GM04504 (cell line): ENCODE measurements at regions not wholly inside any gene's neighbourhood (a gene's known extent, or its start where the extent isn't known, plus 50 kb on each side); places are given as distances from the start of the nearest gene placed in this dataset.
"Not testable (repeated sequence)": the region's sequence is repeated elsewhere in the genome, so short reads cannot be mapped to it uniquely, and the experiment has no call there.

Source experiments
- DNase-seq: peaks from one replicate; pipeline ENCODE4 v3.0.0-alpha.2; 2012; ENCODE audit warnings: low read depth

DNA sequence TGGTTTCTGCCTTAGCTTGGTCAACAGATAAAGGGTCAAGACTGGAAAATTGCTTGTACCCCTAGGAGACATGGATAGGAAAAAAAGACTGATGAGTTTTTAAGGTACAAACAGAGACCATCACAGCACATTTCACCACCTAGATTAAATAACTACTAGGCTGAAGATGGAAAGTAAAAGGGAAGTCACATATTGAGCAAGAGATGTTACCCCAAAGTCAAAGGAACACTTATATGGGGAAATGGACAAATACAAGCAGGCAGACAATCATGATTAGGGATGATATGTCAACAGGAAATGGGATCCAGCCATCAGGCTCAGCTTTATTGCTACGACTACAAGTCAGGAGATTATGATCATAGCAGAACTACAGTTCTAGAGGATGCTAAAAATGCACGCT lies 1643.1 kb upstream of the CELF4 start:
- no peak for DNase-seq

DNA sequence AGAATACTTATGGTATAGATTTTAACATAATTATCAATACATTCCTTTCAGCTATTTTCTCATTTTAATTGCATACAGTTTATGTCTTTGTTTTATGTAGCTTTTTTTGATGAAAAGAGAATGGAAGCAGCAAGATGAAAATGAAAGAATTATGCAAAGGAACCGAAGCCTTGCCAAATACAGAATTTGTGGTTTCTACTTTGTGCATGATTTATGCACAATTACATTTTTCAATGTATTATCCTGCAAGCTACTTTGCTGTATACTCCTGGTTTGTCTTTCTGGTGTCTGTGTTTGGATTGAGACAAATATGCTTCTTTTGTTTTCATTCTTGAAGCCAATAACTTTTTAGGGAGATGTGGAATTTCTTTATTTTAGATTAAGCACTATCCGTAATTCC lies 1642.6 kb upstream of the CELF4 start:
- DNase-seq: no peak

DNA sequence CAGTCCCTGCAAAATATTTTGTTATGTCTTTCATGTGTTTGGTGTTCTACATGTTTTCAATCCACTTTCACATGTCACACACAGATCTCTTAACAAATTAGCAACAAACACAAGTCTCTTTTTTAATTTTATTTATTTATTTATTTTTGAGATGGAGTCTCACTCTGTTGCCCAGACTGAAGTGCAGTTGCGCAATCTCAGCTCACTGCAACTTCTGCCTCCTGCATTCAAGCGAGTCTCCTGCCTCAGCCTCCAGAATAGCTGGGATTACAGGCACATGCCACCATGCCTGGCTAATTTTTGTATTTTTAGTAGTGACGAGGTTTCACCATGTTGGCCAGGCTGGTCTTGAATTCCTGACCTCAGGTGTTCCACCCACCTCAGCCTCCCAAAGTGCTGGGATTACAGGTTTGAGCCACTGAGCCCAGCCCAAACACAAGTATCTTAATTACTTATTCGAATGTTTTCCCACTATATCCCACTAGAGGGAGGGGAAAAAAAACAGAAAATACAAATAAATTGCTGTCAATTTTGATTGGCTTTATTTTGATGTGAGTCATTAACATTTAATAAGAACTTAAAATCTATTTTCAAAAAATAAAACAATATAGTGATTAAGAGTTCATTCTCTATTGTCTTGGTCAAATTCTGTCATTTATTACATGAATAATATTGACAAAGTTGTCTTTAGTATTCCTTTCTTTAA lies 1641.0 kb upstream of the CELF4 start:
- DNase-seq: not testable (repeated sequence)

DNA sequence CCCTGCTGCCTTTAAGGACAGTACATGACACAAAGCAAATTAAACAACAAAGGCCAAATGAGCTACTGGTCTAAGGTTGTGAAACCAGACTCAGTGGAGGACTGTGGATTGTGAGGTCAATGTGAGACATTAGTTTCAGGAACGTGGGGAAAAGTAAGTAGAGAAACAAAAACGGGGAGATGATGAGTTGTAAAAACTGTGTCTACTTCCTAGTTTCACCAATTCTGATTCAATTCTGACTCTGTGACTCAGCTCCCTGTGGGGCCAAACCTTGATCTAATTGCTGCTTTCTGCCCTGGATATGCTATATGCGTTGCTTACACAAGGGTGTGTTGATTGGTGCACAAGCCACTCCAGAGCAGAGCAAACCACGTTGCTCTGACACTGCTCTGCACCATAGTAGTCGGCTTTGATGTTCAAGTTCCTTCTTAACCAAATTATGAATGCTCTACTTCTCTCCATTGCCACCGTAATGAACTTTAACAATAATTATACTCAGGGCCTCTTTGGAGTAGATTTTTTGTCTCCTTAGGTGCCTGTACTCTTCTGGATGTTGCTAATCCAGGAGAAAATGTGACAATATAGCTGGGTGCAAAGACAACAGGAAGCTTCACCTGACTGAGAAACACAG lies 1640.1 kb upstream of the CELF4 start:
- DNase-seq: no peak

DNA sequence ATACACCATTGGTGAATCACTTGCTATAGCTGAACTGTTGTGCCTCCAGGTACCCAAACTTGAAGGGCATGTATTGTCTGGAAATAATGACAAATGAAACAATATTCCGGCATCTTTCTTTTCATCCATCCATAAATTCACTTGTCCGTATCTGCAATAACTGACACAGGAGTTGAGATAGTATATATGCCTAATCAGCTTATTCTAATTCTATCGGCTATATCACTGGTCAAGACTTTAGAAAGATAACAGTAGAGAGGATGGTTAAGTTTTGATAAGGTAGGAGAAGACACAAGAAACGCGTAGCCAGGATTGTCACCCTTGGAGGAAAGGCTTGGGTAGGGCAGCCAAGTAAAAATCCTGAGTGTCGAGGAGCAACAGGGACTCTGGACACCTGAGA lies 1634.6 kb upstream of the CELF4 start:
- no peak for DNase-seq

DNA sequence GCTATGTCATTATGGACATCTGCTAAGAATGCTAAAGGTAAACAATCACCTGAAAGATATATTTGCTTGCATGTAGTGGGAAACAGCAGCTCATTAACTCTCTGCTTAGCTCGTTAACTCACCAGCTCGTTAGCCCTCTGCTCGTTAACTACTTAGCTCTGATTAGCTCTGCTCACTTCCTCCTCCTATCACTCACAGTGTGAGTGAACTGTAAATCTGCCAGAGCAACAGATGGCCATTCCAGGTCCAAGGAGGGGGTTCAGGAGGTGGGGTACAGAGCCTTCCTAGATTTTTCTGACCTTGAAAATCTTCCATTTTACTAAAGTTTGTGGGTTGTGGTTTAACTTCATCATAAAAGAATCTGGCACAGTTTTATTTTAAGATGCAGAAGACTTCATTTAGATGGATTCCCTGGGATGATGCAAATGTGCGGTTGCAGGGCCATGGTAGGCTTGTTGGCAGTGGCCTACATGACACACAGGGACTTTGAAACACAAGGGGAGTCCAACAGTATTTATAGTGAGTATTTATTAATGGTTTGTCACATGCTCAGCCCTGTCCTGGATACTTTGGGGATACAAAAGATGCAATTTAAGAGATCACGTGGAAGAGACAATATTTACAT lies 1633.7 kb upstream of the CELF4 start:
- DNase-seq: no peak

DNA sequence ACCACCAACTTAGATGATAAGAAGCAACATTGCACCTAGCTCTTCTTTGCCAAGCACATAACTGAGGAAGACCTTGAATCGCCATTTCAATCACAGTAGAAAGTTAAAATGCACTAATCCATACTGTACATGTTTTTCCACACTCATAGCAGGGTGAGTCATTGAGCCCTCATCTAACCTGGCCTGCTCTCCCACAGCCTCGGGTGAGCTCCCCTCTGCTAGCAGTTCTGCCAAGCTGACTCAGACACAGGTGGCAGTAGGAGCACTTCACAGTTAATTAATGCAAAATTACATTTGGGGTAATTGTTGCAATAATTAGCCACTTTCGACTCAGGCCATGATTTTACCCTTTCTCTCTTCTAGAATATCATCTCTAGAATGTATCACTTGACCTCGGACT lies 1632.8 kb upstream of the CELF4 start:
- no peak for DNase-seq

DNA sequence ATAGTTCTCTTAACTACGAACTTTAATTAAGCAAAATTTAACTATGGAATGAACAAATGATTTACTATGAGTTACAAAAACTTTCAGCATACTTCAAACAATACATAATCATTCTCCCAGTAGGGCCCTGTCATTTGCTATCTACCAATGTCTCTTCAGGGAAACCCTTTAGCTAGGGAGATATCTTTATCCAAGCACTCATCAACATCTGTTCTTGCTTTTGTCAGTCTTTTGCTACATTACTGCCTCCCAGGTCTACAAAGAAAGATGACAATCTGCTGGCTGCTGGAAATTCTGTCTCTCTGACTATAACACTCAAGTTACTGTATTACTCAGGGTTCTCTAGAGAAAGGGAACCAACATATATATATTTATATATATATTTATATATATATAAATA lies 1626.3 kb upstream of the CELF4 start:
- DNase-seq: no peak

DNA sequence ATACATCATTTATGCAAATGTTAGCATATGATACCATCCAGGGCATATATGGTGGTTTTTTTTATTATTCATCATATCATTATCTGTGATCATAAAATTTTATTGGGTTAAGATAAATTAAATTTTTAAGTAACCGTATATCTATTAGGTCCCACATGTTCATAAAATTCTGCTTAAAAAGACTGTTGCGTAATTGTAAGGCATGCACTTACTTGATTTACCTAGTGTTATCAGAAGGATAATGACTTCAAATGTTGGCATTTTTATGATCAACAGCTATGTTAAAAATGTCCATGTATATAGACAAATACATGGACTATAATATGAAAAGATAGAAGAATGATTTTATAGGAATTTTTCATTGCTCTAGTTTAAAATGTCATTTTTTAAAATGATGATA lies 1625.5 kb upstream of the CELF4 start:
- DNase-seq: no peak

DNA sequence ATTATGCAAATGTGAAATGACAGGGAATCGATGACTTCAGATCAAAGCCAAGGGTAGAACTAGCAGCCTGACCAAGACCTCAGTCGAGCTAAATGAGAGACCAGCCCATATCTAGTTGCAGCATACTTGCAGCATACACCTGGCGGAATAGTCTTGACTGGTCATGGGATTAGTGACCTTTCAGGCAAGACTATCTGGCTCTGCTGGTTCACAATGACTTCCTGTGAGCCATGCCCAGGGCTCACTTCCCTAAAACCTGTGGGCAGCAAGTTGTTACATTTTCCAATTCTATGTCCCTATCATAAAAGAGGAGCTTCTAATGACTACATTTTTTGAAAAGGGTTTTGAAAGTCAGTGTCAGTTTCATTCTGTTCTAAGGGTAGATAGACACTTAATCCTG lies 1624.9 kb upstream of the CELF4 start:
- DNase-seq: no peak

DNA sequence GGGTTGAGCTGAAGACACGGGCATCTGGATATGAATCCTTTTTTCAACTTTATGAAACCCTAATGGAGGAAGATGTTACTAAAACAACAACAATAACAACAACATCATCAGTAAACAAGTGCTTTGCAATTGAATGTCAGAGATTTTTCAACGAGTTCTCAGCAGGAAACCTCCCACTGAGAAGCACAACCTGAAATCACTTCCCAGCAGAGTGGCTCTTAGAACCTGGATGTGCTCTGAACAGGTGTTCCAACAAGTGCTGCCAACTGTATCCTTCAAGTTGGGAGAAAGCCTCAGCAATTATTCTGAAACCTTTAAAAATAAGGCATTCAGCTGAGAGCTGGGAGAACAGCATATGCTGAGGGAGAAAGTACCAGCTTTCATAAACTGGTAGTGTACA lies 1622.7 kb upstream of the CELF4 start:
- no peak for DNase-seq

DNA sequence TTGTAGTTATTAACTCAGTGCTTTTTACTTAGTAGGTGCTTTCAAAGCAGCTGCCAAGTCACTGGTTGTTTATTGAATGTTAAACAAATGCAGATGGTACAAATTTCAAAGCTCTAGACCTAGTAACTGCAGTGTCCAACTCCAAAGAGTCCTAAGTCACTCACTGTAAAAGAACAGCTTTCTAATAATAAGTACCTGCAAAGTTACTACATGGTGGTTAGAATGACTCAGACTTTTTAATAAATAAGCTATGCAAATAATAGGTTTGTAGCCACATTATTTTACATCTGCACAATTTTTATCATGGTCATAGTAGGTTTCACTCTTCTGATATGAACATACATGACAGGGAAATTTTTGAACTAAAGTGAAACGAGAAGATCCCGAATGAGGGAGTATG lies 1620.4 kb upstream of the CELF4 start:
- DNase-seq: no peak

DNA sequence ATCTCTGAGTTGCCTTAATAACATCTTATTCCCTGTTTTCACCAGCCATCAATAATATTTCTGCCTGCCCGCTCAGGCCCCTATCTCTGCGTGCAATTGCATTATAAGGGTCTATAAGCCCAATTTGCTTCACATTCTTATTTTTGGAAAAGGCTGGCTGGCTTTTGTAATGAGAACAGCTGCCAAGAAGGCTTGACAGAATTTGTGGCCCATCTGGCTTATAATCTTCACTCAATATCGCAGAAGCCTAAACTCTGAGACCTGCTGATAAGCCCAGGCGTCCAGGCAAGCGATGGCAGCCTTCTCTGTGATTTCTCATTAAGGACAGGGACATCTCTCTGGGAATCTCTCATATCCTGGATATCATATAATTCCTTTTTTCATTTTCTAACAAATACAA lies 1618.6 kb upstream of the CELF4 start:
- DNase-seq: no peak

DNA sequence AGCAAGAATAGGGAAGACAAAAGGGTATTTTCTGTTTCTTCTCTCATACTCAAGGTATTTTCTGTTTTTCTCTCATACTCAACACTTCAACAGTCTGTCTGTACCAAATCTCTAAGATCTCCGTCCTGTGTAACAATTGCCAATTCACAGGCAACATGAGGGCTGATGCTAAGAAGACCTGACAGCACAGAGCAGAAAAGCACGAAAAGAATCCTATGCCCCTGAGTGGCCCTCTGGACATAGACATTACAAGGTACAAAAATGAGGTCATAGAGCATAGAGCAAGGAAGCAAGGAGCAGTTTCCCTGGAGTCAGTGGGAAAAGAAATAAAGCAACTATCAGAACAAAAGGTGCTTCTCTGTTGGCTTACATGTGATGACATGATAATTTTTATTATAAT lies 1612.6 kb upstream of the CELF4 start:
- no peak for DNase-seq

DNA sequence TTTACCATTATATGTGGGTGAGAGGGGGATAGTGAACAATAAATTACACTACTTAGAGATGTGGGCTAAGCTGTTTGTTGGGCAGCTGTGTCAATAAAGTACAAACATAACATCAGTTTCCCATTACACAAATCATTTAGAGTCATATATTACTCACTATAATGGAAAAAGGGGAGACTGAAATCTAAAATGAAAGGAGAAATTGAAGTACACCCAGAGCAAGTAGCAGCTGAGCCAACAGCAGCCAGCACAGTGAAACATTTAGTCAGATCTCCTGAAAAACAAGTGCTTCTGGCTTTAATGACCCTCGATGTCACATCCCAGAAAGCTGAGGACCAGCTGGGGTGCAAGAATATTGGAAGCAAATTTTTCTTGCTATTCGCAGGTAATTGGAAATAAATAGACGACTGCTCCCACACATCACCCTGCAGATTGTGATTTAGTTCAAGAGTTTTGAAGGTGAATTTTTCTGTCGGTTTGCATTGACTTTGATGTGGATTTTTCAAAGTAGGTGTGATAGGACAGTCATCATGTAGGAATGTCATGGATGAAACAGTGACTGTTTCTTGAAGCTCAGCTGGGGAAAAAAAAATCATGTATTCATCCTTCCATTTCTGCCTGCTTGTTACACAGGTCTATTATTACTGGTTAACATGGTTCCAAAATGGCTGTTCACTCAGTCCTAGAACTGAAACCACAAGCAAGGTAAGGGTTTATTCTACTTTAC lies 1607.3 kb upstream of the CELF4 start:
- DNase-seq: no peak

DNA sequence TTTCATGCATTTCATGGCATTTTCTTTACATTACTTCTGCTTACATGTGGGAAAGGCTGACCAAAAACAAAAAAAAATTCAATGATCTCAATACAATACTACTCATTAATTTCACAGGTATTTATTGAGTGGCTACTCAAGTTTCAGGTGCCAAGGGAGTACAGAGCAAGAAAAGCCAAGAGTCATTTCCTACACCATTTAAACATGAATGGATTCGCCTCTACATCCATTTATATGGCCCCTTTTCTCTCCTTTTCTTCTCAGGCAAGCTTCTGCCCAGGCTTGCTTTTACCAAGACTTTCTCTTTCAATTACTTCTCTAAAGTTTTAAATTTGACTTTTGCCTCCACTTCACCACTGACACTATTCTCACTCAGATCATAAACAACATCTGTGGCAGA lies 1603.1 kb upstream of the CELF4 start:
- no peak for DNase-seq

DNA sequence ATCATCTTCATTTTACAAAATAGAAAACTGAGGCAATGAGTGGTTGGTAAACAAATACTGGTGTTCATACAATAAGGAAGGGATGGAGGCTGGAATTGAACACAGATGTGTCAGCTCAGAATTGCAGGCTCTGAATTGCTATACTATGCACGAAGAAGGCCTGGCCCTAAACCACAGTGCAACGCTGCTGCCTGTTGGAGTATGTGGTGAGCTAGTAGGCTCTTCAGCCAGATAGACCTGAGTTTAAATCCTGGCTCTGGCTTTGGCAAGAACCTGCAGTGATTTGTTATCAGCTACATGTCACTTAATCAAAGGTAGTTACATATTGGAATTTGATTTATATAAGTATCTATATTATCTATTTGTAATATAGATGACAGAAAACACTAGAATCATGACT lies 1602.4 kb upstream of the CELF4 start:
- DNase-seq: no peak

DNA sequence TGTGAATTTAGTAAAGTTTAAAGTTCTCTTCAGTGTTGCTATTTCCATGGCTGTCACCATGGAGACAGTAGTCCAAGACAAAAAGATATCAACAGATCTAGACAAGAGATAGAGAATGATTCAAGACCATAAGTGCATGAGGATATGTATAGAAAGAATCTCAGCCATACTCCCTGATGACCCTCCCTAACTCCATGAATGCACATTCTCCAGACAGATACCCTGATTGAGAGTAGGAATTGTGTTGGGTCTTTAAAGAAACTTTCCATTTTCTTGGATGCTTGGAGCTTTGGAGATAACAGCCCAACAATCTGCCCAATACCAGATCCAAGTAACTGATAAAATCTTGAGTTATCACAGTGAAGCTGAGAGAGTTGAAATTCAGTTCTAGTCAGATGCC lies 1601.2 kb upstream of the CELF4 start:
- no peak for DNase-seq

DNA sequence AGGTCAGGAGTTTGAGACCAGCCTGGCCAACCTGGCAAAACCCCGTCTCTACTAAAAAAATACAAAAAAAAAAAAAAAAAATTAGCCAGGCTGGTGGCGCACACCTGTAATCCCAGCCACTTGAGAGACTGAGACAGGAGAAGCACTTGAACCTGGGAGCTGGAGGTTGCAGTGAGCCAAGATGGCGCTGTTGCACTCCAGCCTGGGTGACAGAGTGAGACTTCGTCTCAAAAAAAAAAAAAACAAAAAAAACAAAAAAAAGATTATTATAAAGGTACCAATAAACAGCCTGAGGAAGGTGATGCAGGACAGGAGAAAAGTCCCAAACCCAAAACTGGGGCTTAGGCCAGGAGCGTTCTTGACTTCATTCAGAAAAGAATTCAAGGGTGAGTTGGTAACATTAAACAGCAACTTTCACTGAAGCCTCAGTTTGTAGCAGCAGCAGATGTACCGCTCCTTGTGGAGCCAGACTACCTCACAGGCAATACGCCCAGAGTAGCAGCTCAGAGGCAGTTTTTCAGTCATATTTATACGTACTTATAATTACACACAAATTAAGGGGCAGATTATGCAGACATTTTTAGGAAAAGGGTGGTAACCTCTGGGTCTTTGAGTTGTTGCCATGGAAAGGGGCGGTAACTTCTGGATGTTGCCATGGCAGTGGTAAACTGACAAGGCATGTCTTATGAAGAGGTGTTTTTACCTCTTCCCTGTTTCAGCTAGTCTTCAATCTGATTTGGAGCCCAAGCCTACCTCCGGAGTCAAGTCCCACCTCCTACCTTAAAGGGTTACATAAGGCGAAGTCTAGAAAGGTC lies 1596.6 kb upstream of the CELF4 start:
- no peak for DNase-seq

DNA sequence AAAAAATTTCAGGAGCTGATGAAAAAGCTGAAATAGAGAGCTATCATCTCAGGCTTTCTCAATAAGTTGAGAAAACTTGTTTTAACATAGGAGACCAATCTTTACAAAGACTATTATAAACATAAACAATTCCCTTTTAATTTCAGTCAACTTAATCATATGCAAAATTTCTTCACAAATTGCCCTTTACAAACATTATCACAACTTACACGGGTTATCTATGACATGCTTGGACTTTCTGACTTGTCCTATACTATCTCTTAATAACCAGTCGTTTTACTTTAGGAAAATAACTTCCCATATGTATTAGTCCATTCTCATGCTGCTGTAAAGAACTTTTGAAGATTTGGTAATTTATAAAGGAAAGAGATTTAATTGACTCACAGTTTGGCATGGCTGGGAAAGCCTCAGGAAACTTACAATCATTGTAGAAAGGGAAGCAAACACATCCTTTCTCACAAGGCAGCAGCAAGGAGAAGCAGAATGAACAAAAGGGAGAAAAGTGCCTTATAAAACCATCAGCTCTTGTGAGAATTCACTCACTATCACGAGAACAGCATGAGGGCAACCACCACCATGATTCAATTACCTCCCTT lies 1583.7 kb upstream of the CELF4 start:
- DNase-seq: no peak

DNA sequence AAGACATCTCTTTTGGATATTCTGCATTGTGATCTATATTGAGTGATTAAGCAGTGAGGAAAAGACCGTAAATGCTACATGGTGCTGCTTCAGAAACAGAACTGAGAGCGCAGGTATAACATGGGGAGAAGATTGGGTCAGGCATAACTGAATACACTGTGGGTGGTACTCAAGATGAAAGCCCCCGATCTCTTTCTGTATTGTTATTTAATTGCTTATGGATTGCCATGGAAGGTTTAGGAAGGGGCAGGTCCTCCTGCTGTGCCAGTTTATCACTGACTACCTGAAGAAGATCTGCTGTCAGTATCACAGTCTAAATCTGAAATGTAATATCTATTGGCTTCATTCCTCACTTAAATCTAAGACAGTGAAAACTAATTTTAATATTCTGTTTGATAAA lies 1568.7 kb upstream of the CELF4 start:
- DNase-seq: no peak

DNA sequence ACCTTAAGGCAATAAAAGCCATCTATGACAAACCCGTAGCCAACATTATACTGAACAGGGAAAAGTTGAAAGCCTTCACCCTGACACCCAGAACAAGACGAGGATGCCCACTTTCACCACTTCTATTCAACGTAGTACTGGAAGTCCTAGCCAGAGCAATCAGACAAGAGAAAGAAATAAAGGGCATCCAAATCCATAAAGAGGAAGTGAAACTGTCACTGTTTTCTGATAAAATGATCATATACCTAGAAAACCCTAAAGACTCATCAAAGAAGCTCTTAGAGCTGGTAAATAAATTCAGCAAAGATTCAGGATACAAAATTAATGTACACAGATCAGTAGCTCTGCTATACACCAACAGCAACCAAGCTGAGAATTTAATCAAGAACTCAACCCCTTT lies 1561.9 kb upstream of the CELF4 start:
- not testable (repeated sequence) for DNase-seq
